PC-9 (cell line): ENCODE measurements at regions not wholly inside any gene's neighbourhood (a gene's known extent, or its start where the extent isn't known, plus 50 kb on each side); places are given as distances from the start of the nearest gene placed in this dataset.

ENCODE experiments used
- EZH2 ChIP-seq: fragments of 200-600 bp; sonication (generic); IDR thresholded peaks from 2 replicates; pipeline ENCODE4 v1.8.0; 2017; ENCODE audit warnings: antibody characterized with exemption, low read depth
- TF ChIP-seq, protein P1 (sequence below): fragments of 200-600 bp; sonication (generic); conservative IDR thresholded peaks from 2 replicates; pipeline ENCODE4 v1.6.1; 2017; ENCODE audit warnings: mixed run types, antibody characterized with exemption, mild to moderate bottlenecking, moderate library complexity

DNA sequence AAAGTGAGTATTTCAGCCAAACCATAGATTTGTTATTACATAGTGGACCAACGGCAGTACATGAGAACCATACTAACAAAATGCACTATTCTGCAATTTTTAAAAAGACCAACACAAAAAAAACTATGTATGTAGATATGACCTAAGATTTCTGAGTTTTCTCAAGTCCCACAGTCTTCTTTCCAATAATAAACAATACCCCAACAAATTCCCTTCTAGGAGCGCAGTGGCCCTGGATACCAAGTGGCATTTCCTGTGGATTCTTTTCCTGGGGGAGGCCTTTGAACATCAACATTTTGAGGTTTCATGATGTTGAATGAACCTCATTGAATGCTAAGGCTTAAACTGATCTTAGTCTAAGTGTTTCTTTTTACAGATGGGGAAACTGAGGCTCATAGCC is 210.5 kb downstream of the BCAT1 start:
- TF ChIP-seq, protein P1, sequence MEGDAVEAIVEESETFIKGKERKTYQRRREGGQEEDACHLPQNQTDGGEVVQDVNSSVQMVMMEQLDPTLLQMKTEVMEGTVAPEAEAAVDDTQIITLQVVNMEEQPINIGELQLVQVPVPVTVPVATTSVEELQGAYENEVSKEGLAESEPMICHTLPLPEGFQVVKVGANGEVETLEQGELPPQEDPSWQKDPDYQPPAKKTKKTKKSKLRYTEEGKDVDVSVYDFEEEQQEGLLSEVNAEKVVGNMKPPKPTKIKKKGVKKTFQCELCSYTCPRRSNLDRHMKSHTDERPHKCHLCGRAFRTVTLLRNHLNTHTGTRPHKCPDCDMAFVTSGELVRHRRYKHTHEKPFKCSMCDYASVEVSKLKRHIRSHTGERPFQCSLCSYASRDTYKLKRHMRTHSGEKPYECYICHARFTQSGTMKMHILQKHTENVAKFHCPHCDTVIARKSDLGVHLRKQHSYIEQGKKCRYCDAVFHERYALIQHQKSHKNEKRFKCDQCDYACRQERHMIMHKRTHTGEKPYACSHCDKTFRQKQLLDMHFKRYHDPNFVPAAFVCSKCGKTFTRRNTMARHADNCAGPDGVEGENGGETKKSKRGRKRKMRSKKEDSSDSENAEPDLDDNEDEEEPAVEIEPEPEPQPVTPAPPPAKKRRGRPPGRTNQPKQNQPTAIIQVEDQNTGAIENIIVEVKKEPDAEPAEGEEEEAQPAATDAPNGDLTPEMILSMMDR, result no peak
- no peak for TF ChIP-seq EZH2
